ENCODE measurements at regions not wholly inside any gene's neighbourhood (a gene's known extent, or its start where the extent isn't known, plus 50 kb on each side); places are given as distances from the start of the nearest gene placed in this dataset.

- H3K4me2 ChIP-seq, result no peak overlapping the region
- no peak for DNase-seq
- no peak overlapping the region for H3K4me3 ChIP-seq (ENCODE audit: low read depth in 2 of 2, low read length in 1 of 2)
- no peak overlapping the region for H3K27ac ChIP-seq (ENCODE audit: low read depth in 2 of 2, low read length in 1 of 2)
- no peaks in the 10 kb centered on the region for H4K20me1 ChIP-seq (ENCODE audit: insufficient read depth)
- H3K79me2 ChIP-seq (ENCODE audit: insufficient read depth), result no peaks in the 10 kb centered on the region
- TF ChIP-seq USF2 (IDR thresholded peaks at IDR 0.05; ENCODE audit: borderline replicate concordance, low read depth, low read length) (no peak), EZH2phosphoT487 (IDR thresholded peaks at IDR 0.05; ENCODE audit: borderline replicate concordance, low read depth) (no peak), POLR2AphosphoS5 (IDR thresholded peaks at IDR 0.05; ENCODE audit: low read depth, low read length) (no peak), FOSL2 (IDR thresholded peaks at IDR 0.05; ENCODE audit: borderline replicate concordance, low read depth) (no peak), MAX (IDR thresholded peaks at IDR 0.05; ENCODE audit: low read depth) (no peak), IRF3 (IDR thresholded peaks at IDR 0.05; ENCODE audit: low read depth, low read length) (no peak), RCOR1 (IDR thresholded peaks at IDR 0.05; ENCODE audit: low read length) (no peak)
- TF ChIP-seq, protein P1, sequence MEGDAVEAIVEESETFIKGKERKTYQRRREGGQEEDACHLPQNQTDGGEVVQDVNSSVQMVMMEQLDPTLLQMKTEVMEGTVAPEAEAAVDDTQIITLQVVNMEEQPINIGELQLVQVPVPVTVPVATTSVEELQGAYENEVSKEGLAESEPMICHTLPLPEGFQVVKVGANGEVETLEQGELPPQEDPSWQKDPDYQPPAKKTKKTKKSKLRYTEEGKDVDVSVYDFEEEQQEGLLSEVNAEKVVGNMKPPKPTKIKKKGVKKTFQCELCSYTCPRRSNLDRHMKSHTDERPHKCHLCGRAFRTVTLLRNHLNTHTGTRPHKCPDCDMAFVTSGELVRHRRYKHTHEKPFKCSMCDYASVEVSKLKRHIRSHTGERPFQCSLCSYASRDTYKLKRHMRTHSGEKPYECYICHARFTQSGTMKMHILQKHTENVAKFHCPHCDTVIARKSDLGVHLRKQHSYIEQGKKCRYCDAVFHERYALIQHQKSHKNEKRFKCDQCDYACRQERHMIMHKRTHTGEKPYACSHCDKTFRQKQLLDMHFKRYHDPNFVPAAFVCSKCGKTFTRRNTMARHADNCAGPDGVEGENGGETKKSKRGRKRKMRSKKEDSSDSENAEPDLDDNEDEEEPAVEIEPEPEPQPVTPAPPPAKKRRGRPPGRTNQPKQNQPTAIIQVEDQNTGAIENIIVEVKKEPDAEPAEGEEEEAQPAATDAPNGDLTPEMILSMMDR (IDR thresholded peaks at IDR 0.05), result no peak
- TF ChIP-seq, protein P2, sequence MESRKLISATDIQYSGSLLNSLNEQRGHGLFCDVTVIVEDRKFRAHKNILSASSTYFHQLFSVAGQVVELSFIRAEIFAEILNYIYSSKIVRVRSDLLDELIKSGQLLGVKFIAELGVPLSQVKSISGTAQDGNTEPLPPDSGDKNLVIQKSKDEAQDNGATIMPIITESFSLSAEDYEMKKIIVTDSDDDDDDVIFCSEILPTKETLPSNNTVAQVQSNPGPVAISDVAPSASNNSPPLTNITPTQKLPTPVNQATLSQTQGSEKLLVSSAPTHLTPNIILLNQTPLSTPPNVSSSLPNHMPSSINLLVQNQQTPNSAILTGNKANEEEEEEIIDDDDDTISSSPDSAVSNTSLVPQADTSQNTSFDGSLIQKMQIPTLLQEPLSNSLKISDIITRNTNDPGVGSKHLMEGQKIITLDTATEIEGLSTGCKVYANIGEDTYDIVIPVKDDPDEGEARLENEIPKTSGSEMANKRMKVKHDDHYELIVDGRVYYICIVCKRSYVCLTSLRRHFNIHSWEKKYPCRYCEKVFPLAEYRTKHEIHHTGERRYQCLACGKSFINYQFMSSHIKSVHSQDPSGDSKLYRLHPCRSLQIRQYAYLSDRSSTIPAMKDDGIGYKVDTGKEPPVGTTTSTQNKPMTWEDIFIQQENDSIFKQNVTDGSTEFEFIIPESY (IDR thresholded peaks at IDR 0.05; ENCODE audit: borderline replicate concordance, low read depth), result no peak
- TF ChIP-seq, protein P3, sequence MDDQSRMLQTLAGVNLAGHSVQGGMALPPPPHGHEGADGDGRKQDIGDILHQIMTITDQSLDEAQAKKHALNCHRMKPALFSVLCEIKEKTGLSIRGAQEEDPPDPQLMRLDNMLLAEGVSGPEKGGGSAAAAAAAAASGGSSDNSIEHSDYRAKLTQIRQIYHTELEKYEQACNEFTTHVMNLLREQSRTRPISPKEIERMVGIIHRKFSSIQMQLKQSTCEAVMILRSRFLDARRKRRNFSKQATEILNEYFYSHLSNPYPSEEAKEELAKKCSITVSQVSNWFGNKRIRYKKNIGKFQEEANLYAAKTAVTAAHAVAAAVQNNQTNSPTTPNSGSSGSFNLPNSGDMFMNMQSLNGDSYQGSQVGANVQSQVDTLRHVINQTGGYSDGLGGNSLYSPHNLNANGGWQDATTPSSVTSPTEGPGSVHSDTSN (IDR thresholded peaks at IDR 0.05), result no peak
- no peak overlapping the region for H3K9ac ChIP-seq
- H3K4me1 ChIP-seq (ENCODE audit: control insufficient read depth in 1 of 2, insufficient read depth in 2 of 2, low read depth in 1 of 2, low read length in 1 of 2), result peaks cover 0 to 2% of the 10 kb centered on the region in 2 experiments; a peak in 1 of 4 replicates
- whole genome bisulfite sequencing (ENCODE audit: low lambda C conversion rate), result 83% methylated on average over 2 of the region's 2 CpGs
- H3K9me2 ChIP-seq, result no peaks in the 10 kb centered on the region
- no peaks in the 10 kb centered on the region for H3K36me3 ChIP-seq (replicated peaks in 1 of 2; ENCODE audit: control insufficient read depth in 1 of 2, insufficient read depth in 2 of 2, low read length in 1 of 2)
- no peaks in the 10 kb centered on the region for H3K9me3 ChIP-seq
- H3F3A ChIP-seq (replicated peaks; ENCODE audit: insufficient read depth), result no peaks in the 10 kb centered on the region
- POLR2A ChIA-PET, result no interaction called here
- no peaks in the 10 kb centered on the region for H3K27me3 ChIP-seq (ENCODE audit: insufficient read depth)
- H2AFZ ChIP-seq (ENCODE audit: low read depth), result no peak overlapping the region
- CTCF ChIA-PET, result interaction anchor here (1.1 to 1.5 kb wide), 2 partner anchors 27 to 39 kb away, joined by 3 read pairs; no protein-coding TSS in a partner anchor
Observed at GRCh38 chr11:128330203-128330602, 257.2 kb downstream of the ETS1 start.

All from SK-N-SH (cell line).